Activated effector memory CD4-positive, alpha-beta T cell treated with Interleukin-2 at 50 U/mL for 16 hours (primary cell): ENCODE measurements at regions not wholly inside any gene's neighbourhood (a gene's known extent, or its start where the extent isn't known, plus 50 kb on each side); places are given as distances from the start of the nearest gene placed in this dataset.
A peak's percentile ranks its signal among the peaks of the same experiment; 100 is the strongest.
"Not testable (repeated sequence)": the region's sequence is repeated elsewhere in the genome, so short reads cannot be mapped to it uniquely, and the experiment has no call there.

ENCODE experiments used
- DNase-seq: peaks from one replicate; pipeline ENCODE4 v3.0.0-alpha.2; 2020

GRCh38 chr1:192485692-192486436, 89.7 kb upstream of the RGS1 start:
- DNase-seq, result no peak

DNA sequence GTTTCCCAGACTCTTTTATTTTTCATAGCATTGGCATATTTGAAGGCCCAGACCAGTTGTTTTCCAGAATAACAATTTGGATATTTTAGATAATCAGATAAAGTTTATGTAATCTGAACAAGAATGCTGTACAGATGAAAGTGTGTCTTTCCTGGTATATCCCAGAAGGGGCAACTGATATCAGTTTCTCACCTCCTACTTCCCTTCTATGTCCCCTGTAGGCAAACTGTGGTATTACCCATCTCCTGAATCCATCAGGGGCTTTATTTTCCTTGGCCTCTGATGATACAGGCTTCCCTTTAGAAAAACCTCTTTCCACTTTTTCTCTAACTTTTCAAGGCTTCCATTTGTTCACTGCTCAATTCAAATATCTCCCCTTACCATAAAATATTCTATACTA, 87.5 kb upstream of the RGS1 start:
- no peak for DNase-seq

DNA sequence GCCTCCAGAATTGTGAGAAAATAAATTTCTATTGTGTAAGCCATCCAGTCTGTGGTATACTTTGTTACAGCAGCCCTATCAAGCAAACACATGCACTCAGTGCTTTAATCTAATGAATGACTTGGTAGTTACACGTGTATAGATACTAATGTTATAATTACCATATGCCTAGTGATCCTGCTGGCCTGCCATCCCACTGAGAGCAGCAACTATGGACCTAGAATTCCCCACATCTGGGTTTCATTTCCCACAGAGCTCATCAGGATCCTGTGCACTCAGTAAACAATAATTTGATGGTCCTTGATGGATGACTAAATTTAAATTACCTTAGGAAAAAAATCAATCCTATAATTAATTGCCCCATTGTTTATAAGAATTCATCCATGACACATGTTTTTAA, 86.5 kb upstream of the RGS1 start:
- no peak for DNase-seq

DNA sequence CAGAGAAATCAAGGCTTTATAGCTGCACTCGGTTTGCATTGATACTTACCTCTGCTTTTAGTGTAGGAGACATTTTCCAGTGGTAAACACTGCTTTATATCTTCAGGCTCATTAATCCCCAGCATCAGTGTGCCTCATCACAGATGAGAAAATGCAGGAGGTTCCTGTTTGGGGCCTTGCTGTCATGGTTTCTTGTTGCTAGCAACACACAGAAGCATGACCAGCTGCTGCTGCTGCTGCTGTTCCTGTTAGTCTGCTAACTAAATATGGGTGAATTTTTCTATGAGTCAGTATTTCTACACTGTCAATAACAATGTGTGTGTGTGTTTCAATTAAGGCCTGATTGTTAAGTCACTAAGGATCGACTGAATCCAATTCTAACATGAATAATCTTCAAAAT, 85.8 kb upstream of the RGS1 start:
- no peak for DNase-seq

DNA sequence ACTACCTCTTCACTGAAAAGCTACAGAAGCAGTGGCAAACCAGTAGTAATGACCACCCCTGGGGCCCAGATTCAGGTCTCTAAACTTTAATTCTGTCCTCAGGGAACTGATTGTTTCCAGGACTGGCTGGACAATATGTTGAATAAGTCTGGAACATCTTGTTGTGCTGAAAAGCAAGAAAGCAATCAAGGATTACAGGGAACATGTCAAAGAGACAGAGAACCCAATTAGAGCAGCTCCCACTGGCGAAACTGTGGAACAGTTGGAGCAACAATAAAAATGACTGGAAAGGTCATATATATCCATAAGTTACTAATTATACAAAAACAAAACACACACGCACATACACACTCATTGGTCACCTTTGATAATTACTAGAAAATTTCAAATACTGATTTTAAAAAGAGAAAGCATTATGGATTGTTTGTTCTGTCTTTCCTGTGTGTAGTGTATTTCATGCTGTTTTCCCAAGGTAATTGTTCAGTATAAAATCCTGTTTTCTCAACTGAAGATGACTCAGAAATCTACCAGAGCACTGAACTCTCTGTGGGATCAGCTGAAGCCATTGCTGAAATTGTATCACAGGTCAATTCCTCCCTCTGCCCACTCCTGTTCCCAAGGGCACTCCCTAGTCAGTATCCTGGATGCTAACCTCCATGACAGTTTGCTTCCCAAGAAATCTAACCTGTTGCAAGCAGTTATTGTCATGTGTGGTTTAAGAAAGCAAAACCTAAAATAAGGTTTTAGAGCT, 83.6 kb upstream of the RGS1 start:
- DNase-seq, result no peak

DNA sequence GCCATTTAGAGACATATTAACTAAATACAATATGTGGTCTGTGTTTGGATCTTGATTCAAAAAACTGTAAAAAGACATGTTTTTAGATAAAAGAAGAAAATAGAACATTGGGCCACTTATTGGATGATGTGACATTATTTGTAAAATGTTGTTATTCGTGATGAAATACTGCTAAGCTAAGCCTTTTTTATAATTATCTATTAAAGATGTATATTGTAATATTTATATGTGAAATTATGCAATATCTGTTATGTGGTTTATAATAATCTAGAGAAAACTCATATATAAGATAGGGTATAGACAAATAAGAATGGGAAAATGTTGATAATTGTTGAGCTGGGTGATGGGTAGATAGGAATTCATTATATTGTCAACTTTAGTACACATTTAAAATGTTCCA, 82.0 kb upstream of the RGS1 start:
- no peak for DNase-seq

- DNase-seq, result no peak
These were observed 79.1 kb upstream of the RGS1 start for GRCh38 chr1:192496369-192497056.

- no peak for DNase-seq
These were observed 78.3 kb upstream of the RGS1 start for GRCh38 chr1:192497214-192497794.

DNA sequence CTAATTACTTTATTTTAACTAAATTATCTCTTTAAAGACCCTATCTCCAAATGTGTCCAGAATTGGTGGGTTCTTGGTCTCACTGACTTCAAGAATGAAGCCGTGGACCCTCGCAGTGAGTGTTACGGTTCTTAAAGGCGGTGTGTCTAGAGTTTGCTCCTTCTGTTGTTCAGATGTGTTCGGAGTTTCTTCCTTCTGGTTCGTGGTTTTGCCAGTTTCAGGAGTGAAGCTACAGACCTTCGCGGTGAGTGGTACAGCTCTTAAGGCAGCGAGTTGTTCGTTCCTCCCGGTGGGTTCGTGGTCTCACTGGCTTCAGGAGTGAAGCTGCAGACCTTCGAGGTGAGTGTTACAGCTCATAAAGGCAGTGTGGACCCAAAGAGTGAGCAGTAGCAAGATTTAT, 77.5 kb upstream of the RGS1 start:
- not testable (repeated sequence) for DNase-seq

DNA sequence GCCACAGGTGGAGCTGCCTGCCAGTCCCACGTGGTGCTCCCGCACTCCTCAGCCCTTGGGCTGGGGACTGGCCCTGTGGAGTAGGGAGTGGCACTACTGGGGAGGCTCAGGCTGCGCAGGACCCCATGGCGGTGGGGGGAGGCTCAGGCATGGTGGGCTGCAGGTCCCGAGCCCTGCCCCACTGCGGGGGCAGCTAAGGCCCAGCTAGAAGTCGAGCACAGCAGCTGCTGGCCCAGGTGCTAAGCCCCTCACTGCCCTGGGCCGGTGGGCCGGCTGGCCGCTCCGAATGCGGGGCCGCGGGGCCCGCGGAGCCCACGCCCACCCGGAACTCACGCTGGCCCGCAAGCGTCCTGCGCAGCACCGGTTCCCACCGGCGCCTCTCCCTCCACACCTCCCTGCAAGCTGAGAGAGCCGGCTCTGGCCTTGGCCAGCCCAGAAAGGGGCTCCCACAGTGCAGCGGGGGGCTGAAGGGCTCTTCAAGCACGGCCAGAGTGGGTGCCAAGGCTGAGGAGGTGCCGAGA, 76.5 kb upstream of the RGS1 start:
- not testable (repeated sequence) for DNase-seq

GRCh38 chr1:192500541-192500940, 75.0 kb upstream of the RGS1 start:
- DNase-seq, result not testable (repeated sequence)

GRCh38 chr1:192506741-192507155, 68.8 kb upstream of the RGS1 start:
- no peak for DNase-seq

DNA sequence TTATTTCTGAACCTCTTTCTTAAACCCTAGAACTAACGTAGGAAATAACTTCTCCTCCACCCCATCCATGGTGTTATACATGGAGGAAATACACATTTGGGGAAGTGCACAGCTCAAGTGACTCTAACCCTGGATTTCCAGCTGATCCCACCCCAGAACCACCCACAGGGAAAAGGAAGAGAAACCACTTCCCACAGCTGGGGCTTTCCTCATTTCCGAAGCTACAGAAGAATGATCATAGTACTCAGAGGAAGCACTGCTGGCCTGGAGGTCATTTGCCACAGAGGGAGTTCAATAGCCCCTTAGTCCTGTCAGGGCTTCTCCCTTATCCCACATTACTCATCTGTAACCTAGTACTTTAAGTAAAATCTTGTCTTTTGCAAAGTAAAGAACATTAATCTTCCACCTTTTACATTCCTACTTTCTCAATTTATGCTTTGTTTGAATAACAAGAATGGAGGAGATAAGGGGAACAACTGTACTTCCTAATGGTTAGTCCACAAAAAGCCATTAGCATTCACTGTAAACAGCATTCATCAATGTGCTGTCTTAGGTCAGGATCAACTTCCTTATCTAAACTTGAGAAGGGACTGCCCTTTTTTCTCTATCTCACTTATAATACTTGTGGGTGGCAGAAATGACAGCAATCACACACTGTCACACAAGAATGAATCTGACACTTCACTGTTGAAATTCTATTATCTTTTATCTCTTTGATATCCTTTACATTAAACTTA, 63.0 kb upstream of the RGS1 start:
- DNase-seq, result no peak

GRCh38 chr1:192513196-192513595, 62.4 kb upstream of the RGS1 start:
- DNase-seq, result no peak

- no peak for DNase-seq
These were observed 61.9 kb upstream of the RGS1 start for GRCh38 chr1:192513697-192514096.

- DNase-seq, result peak; percentile 34
These were observed 58.7 kb upstream of the RGS1 start for GRCh38 chr1:192516776-192517297.

DNA sequence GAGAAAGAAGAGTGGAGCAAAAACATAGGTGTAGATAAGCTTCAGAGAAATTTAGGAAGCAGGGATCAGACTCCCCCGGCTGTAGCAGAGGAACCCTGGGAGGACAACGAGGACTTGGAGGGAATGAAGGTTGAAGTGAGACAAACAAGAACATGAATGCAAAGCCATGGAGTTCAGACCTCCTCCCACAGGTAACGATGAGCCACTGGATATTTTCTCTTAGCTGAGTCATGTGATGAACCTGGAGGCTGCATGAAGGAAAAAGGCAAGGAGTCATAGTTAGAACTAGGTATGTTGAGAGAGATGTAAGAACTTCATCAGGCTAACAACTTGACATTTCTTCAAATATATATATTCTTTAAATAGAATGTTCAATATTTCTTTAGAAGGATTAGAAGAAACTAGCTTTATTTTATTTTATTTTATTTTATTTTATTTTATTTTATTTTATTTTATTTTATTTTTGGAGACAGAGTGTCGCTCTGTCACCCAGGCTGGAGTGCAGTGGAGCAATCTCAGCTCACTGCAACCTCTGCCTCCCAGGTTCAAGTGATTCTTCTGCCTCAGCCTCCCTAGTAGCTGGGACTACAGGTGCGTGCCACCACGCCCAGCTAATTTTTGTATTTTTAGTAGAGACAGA, 57.7 kb upstream of the RGS1 start:
- DNase-seq, result not testable (repeated sequence)

DNA sequence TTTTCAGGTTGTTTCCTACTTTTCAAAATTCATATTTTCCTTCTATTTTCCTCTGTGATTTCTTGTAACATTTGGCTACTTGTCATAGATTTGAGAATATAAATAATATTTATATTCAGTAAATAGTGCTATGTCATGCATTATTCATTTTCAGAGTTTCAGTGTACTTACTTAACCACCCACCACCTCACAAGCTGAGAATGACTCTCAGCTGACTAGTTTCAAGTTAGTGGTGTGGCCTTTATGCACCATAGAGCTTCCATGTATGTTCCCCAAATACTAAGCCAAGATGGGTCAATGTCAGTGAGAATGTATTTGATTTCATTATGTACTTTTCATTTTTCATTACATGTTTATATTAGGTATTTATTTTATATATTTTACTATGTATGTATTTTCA, 56.9 kb upstream of the RGS1 start:
- no peak for DNase-seq

- DNase-seq, result no peak
These were observed 53.8 kb upstream of the RGS1 start for GRCh38 chr1:192521734-192522133.

DNA sequence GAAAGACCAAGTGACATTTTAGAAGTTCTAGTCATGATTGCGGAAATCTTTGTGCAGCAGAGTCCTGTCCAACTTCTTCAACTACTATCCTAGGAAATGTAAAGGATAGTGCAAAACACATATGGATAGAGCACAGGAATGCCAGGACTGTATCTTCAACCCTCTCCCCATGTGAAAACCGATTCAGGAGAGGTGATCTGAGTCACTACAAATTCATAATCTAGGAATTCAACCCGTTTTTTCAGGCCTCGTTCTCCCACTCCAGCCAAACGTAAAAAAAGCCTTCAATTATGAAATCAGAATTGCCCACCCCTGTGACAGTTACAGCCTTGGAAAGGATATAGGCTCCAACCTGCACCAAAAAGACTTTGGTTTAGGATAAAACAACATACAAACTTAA, 52.9 kb upstream of the RGS1 start:
- no peak for DNase-seq

- no peak for DNase-seq
These were observed 51.4 kb upstream of the RGS1 start for GRCh38 chr1:192524223-192524622.
